PC-9 (cell line): ENCODE measurements at regions not wholly inside any gene's neighbourhood (a gene's known extent, or its start where the extent isn't known, plus 50 kb on each side); places are given as distances from the start of the nearest gene placed in this dataset.

Experiments used
- BruUV-seq: library from RNA; stranded (reverse); fragments of 400-500 nt; replicated peaks from 2 replicates; lab custom pipeline; 2021; lab: Mats Ljungman, UMichigan
- CTCF ChIA-PET: fragments of 300-600 bp; sonication (Branson Sonifier 250); formaldehyde crosslinking; loops from one replicate; lab custom pipeline; 2022; ENCODE audit warnings: antibody characterized with exemption; lab: Charles Lee
- POLR2A ChIA-PET: fragments of 300-600 bp; sonication (Branson Sonifier 250); formaldehyde crosslinking; loops from one replicate; lab custom pipeline; 2022; ENCODE audit warnings: antibody characterized with exemption; ENCODE audit not compliant: unreplicated experiment; lab: Charles Lee
- DNase-seq, 2 experiments: peaks; one replicate each; pipeline versions ENCODE4 v3.0.0 to v3.0.0-alpha.2; 2015 to 2022; ENCODE audit warnings: mixed read lengths in 1 of 2
- H2AFZ ChIP-seq: fragments of 200-600 bp; sonication (generic); 2 replicates; pipeline ENCODE4 v1.8.1; 2017; ENCODE audit warnings: antibody characterized with exemption
- H3F3A ChIP-seq: fragments of 200-600 bp; sonication (generic); 2 replicates; pipeline ENCODE4 v1.8.1; 2017; ENCODE audit warnings: antibody characterized with exemption, mild to moderate bottlenecking, low read depth; ENCODE audit not compliant: insufficient read depth
- H3K27ac ChIP-seq: fragments of 200-600 bp; sonication (generic); 2 replicates; pipeline ENCODE4 v1.6.1; 2016; ENCODE audit warnings: mixed run types
- H3K27me3 ChIP-seq: fragments of 200-600 bp; sonication (generic); 2 replicates; pipeline ENCODE4 v1.6.1; 2016; ENCODE audit warnings: low read depth, mixed run types; ENCODE audit not compliant: insufficient read depth
- H3K36me3 ChIP-seq: fragments of 200-600 bp; sonication (generic); 2 replicates; pipeline ENCODE4 v1.6.1; 2016; ENCODE audit warnings: low read depth, mixed run types
- H3K4me1 ChIP-seq: fragments of 200-600 bp; sonication (generic); replicated peaks from 2 replicates; pipeline ENCODE4 v1.6.1; 2016; ENCODE audit warnings: mixed run types; ENCODE audit not compliant: insufficient read depth
- H3K4me2 ChIP-seq: fragments of 200-600 bp; sonication (generic); 2 replicates; pipeline ENCODE4 v1.6.1; 2017; ENCODE audit warnings: mixed run types
- H3K4me3 ChIP-seq: fragments of 200-600 bp; sonication (generic); 2 replicates; pipeline ENCODE4 v1.6.1; 2016; ENCODE audit warnings: mixed run types
- H3K79me2 ChIP-seq: fragments of 200-600 bp; sonication (generic); 2 replicates; pipeline ENCODE4 v1.6.1; 2017; ENCODE audit warnings: low read depth, mixed run types
- H3K9me2 ChIP-seq: fragments of 200-600 bp; sonication (generic); 2 replicates; pipeline ENCODE4 v1.8.1; 2017; ENCODE audit warnings: mild to moderate bottlenecking; ENCODE audit not compliant: insufficient read depth
- H3K9me3 ChIP-seq: fragments of 200-600 bp; sonication (generic); 2 replicates; pipeline ENCODE4 v1.8.1; 2016; ENCODE audit warnings: low read depth; ENCODE audit not compliant: insufficient read depth
- H4K20me1 ChIP-seq: fragments of 200-600 bp; sonication (generic); 2 replicates; pipeline ENCODE4 v1.8.1; 2017; ENCODE audit not compliant: insufficient read depth
- EZH2 ChIP-seq: fragments of 200-600 bp; sonication (generic); IDR thresholded peaks from 2 replicates; pipeline ENCODE4 v1.8.0; 2017; ENCODE audit warnings: antibody characterized with exemption, low read depth
- intact Hi-C: fragments of 100-400 bp; cut with micrococcal nuclease; formaldehyde crosslinking; loops from one replicate; pipeline ENCODE4 v1.10.0; 2022; ENCODE audit not compliant: unreplicated experiment
- TF ChIP-seq, protein P1 (sequence below): fragments of 200-600 bp; sonication (generic); conservative IDR thresholded peaks from 2 replicates; pipeline ENCODE4 v1.6.1; 2017; ENCODE audit warnings: mixed run types, antibody characterized with exemption, mild to moderate bottlenecking, moderate library complexity

GRCh38 chr18:39360072-39360471 is 1794.5 kb upstream of the CELF4 start:
- H3K4me3 ChIP-seq = no peak overlapping the region
- intact Hi-C loops = no loop called here
- no peak overlapping the region for H3K4me2 ChIP-seq
- no peak overlapping the region for H2AFZ ChIP-seq
- no peaks in the 10 kb centered on the region for H3K27me3 ChIP-seq
- POLR2A ChIA-PET = no interaction called here
- TF ChIP-seq, protein P1, sequence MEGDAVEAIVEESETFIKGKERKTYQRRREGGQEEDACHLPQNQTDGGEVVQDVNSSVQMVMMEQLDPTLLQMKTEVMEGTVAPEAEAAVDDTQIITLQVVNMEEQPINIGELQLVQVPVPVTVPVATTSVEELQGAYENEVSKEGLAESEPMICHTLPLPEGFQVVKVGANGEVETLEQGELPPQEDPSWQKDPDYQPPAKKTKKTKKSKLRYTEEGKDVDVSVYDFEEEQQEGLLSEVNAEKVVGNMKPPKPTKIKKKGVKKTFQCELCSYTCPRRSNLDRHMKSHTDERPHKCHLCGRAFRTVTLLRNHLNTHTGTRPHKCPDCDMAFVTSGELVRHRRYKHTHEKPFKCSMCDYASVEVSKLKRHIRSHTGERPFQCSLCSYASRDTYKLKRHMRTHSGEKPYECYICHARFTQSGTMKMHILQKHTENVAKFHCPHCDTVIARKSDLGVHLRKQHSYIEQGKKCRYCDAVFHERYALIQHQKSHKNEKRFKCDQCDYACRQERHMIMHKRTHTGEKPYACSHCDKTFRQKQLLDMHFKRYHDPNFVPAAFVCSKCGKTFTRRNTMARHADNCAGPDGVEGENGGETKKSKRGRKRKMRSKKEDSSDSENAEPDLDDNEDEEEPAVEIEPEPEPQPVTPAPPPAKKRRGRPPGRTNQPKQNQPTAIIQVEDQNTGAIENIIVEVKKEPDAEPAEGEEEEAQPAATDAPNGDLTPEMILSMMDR = no peak
- TF ChIP-seq EZH2 = no peak
- CTCF ChIA-PET = no interaction called here
- no peaks in the 10 kb centered on the region for H3K9me3 ChIP-seq
- H3K27ac ChIP-seq = no peak overlapping the region
- BruUV-seq = no TSS peak
- H3K9me2 ChIP-seq = no peaks in the 10 kb centered on the region
- H3K36me3 ChIP-seq = no peaks in the 10 kb centered on the region
- H3K4me1 ChIP-seq = no peaks in the 10 kb centered on the region
- no peaks in the 10 kb centered on the region for H3F3A ChIP-seq
- no peak for DNase-seq
- H4K20me1 ChIP-seq = no peaks in the 10 kb centered on the region
- H3K79me2 ChIP-seq = no peaks in the 10 kb centered on the region

- CTCF ChIA-PET = no interaction called here
- BruUV-seq = no TSS peak
- TF ChIP-seq, protein P1 = no peak
- no peak for TF ChIP-seq EZH2
Measured at GRCh38 chr18:39359636-39360035, 1794.0 kb upstream of the CELF4 start.

DNA sequence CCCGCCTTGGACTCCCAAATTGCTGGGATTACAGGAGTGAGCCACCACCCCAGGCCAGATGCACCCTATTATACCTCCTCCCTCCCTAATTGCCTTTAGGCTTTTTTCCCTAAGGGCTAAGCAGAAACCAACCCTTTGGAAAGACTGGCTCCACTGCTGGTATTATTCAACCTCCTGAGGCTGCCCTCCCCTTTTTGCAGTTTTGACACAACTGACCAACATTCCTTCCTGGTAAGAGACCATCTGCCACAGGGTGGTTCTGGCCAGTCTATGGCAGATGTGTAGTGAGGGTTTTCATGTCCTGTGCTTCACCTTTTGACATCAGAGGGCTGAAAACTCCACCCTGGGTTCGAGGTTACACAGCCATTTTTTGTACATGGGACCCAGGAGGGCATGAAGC is 1785.3 kb upstream of the CELF4 start:
- no peaks in the 10 kb centered on the region for H3K36me3 ChIP-seq
- no peaks in the 10 kb centered on the region for H3K79me2 ChIP-seq
- POLR2A ChIA-PET = no interaction called here
- no peaks in the 10 kb centered on the region for H3F3A ChIP-seq
- no peaks in the 10 kb centered on the region for H3K9me3 ChIP-seq
- no peak overlapping the region for H2AFZ ChIP-seq
- no peaks in the 10 kb centered on the region for H3K9me2 ChIP-seq
- no peak for DNase-seq
- no peak overlapping the region for H3K27ac ChIP-seq
- CTCF ChIA-PET = no interaction called here
- H3K4me1 ChIP-seq = no peaks in the 10 kb centered on the region
- no TSS peak for BruUV-seq
- no peaks in the 10 kb centered on the region for H3K27me3 ChIP-seq
- intact Hi-C loops = no loop called here
- no peaks in the 10 kb centered on the region for H4K20me1 ChIP-seq
- no peak overlapping the region for H3K4me2 ChIP-seq
- TF ChIP-seq EZH2 = no peak
- TF ChIP-seq, protein P1 = no peak
- no peak overlapping the region for H3K4me3 ChIP-seq

More at GRCh38 chr18:39359636-39360035, 1794.0 kb upstream of the CELF4 start:
- no peaks in the 10 kb centered on the region for H3K9me2 ChIP-seq
- no peak overlapping the region for H3K27ac ChIP-seq
- H3K4me1 ChIP-seq = no peaks in the 10 kb centered on the region
- POLR2A ChIA-PET = no interaction called here
- H3K79me2 ChIP-seq = no peaks in the 10 kb centered on the region
- H3K36me3 ChIP-seq = no peaks in the 10 kb centered on the region
- no peak overlapping the region for H2AFZ ChIP-seq
- no peak overlapping the region for H3K4me2 ChIP-seq
- intact Hi-C loops = no loop called here
- H3F3A ChIP-seq = no peaks in the 10 kb centered on the region
- no peaks in the 10 kb centered on the region for H3K27me3 ChIP-seq
- no peak overlapping the region for H3K4me3 ChIP-seq
- no peak for DNase-seq
- H3K9me3 ChIP-seq = no peaks in the 10 kb centered on the region
- H4K20me1 ChIP-seq = no peaks in the 10 kb centered on the region
